ENCODE measurements at regions not wholly inside any gene's neighbourhood (a gene's known extent, or its start where the extent isn't known, plus 50 kb on each side); places are given as distances from the start of the nearest gene placed in this dataset.

- DNase-seq (ENCODE audit: low read depth, low spot score) = no peak
- H3K4me3 ChIP-seq (ENCODE audit: low read depth, low read length) = no peak overlapping the region
- CTCF ChIA-PET = interaction anchor here (1.3 kb wide), 1 partner anchor 21 kb away, joined by 3 read pairs; no protein-coding TSS in a partner anchor
- no peak for TF ChIP-seq CTCF (IDR thresholded peaks at IDR 0.05; ENCODE audit: insufficient read depth, low read length, missing control alignments)
- POLR2A ChIA-PET = no interaction called here
Measured at GRCh38 chr9:13330396-13331004, 51.0 kb upstream of the MPDZ start.

All from AG04449 (cell line).